DND-41 (cell line): ENCODE measurements at regions not wholly inside any gene's neighbourhood (a gene's known extent, or its start where the extent isn't known, plus 50 kb on each side); places are given as distances from the start of the nearest gene placed in this dataset.

Experiments used
- CTCF ChIP-seq: IDR thresholded peaks from 2 replicates; pipeline ENCODE4 v1.5.1; 2012; ENCODE audit warnings: borderline replicate concordance, low read length, moderate library complexity, mild to moderate bottlenecking; ENCODE audit not compliant: poor library complexity, severe bottlenecking; ENCODE audit errors: extremely low read depth
- EZH2 ChIP-seq: IDR thresholded peaks from 3 replicates; pipeline ENCODE4 v1.6.1; 2012; ENCODE audit warnings: borderline replicate concordance, low read depth, mild to moderate bottlenecking, moderate library complexity, low read length, inconsistent platforms; ENCODE audit not compliant: severe bottlenecking

DNA sequence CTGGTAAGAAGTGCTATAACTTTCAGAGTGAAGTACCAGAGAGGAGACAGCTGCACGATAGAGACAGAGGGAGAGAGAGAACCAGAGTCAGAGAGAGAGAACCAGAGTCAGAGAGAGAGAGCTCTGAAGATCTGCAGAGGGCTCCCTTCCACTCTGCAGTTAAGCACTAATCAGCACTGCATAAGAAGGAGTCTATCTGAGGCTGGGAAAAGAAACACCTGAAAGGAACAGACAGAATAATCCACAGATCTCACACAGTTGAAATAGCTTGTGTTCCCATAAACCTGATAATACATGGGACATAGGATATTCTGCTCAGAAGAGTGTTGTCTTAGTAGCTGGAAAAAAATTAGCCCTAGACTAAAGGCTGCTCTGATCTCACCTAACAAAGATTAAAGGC is 87.6 kb downstream of the CFAP44 start:
- TF ChIP-seq CTCF = no peak
- no peak for TF ChIP-seq EZH2
